Mucosa of gallbladder (tissue), 1 donor: ENCODE measurements at regions not wholly inside any gene's neighbourhood (a gene's known extent, or its start where the extent isn't known, plus 50 kb on each side); places are given as distances from the start of the nearest gene placed in this dataset.
"Not testable (repeated sequence)": the region's sequence is repeated elsewhere in the genome, so short reads cannot be mapped to it uniquely, and the experiment has no call there.

Source experiments
- DNase-seq: peaks from one replicate; pipeline ENCODE4 v3.0.0-alpha.2; 2020; ENCODE audit warnings: low spot score
- donor health status: DM: no; HTN: no; CAD: no.

DNA sequence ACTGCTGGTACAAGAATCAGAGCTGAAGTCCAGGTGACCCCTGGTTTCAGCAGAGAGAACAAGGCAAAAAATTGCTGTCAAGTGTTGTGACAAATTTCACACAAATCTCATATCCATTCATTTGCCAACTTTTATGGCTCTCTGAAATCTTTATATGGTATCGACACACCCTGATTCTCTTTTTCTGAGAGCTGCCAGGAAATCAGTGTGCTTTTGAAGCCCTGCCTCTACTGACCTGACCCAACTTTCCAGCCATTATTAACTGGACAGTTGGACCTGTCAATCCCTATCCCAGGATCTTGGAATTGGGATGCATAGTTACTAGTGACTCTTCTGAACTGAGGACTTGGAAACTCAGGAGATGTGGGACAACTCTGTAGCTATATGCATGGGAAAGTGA lies 288.2 kb upstream of the GADL1 start:
- DNase-seq: no peak

DNA sequence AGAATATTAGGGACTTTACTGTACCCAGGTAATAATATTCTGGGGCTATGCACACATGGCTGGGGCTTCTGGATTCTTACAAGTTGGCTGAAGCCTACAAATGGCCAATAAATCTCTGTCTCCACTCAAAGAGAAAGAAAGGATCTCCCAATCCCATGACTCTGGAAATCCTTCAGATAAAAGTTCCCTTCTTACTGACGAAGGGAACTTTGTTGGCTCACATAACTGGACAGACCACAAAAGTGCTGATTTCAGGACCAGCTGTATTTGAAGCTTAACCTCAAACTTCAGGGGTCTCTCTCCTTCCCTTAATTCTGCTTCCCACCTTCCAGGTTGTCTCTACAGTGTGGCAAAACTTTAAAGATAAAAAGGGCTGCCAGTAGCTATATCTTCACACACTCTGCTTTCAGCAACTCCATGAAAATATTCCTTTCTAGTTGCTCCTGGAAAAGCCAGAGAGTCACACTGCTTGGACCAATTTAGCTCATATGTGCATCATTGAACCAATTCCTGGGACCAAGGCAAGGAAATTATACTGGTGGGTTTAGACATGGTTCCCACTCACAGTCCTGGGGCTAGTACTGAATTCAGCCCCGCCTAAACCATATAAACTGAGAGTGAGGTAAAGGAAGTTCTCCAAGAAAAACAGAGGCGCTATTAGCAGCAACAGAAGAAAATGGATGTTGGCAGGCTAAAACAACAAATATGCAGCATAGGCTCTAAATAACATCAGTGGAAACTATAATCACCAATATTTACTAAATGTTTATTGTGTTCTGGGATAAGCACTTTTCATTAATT lies 290.0 kb upstream of the GADL1 start:
- DNase-seq: no peak

DNA sequence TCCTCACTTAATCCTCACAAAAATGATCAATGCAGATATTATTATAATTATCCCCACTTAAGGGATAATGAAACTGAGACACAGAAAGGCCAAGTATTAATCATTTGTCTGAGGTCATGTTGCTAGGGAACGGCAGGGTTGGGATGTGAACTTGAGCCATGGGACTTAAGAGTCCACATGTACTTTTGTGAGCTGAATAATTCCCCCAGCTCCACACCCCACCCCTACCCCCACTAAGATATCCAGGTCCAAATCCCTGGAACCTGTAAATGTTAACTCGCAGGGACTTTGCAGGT lies 290.5 kb upstream of the GADL1 start:
- no peak for DNase-seq

DNA sequence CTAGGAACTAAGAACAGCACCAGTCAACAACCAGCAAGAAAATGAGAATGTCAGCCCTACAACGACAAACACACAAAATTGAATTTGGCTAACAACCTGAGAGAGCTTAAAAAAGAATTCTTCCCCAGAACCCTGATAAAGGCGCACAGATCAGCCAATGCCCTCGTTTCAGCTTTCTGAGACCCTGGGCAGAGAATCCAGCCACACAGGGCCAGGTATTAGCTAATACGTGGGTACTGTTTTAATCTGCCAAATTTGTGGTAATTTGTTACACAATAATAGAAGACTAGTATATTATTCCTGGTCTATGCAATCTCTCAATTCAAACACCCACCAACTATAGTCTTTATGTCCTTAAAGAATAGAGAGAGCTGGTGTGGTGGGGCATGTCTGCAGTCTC lies 291.6 kb upstream of the GADL1 start:
- no peak for DNase-seq

DNA sequence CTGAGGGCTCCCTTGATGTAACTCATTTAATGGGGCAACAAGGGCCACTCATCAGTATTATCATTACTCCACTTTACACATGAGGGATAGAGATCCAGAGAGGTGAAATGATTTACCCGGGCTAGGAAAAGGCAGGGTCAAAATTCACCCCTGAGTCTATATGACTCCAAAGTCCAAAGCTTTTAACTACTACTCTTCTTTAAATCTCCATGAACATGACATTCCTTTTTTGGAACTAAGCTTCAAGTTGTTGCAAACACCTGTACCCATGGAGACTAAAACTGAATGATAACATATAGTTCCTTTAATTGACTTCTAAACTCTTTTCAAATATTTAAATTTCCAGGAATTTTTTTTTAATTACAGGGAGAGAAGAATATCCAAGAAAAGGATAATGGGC lies 292.9 kb upstream of the GADL1 start:
- no peak for DNase-seq

DNA sequence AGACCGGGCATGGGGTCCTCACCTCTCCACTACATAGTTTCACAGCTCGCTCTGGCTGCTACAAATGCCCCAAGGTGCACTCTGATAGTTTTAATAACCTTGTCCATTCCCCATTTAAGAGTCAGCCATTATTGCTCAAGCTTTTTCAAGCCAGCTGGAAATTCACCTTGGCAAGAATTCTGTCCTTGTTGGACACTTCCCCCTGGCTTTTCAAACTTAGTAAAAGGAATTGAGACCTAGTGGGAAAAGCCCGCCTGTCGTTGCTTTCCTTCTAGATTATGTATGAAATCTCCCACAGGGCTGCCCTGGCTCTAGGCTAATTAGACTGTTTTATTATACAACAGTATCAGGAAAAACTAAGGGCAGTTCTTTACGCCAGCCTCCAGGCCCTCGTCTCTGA lies 293.7 kb upstream of the GADL1 start:
- DNase-seq: no peak

DNA sequence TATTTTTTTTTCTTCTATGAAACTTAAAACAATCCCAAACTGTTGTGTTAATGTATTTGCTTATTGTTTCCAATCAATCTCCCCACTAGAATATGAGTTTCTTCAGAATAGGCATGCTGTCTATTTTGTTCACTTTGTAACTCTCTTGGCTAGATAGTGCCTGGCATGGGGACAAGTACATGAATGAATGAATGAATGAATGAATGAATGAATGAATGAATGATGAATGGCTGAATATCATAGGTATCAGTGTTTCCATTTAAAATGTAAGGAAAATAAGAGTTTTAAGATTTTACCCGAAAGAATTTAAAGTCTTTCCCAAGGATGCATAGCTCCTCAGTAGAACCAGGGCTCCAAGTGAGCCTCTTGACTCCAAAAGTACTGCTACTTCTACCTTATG lies 294.9 kb upstream of the GADL1 start:
- DNase-seq: no peak

DNA sequence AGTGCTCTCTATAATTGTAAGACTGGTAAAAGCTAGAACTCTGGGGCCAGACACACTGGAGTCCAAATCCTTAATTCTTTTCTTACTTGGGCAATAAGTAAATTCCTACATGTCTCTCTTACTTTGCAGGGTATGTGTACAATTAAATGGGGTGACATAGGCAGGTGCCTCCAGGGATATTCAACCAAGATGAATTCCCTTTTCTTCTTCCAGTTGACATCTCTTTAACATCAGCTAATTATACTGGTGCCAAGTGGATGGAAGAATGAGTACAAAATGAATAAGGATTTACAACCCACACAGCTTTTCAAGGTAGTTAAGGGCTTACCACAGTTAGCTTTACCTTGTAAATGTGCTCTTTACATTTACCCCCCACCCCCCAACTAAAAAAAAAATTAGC lies 295.5 kb upstream of the GADL1 start:
- no peak for DNase-seq

DNA sequence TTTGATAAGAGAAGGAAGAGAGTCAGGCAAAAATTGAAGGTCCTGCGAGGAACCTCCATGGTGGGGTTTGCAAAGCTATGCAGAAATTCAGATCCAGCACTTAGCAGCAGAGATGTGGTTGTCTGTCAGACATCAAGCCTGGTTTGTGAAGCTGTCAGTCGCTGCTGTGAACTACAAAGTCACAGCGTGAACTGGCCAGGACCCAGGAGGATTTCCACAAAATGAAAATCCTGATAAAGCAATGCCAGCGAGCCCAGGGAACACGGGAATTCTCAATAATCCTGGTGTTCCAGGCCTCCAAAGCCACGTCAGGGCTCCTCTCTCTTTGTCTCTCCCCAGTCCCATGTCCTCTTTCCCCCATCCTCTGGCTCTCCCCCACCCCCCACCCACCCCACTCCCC lies 296.9 kb upstream of the GADL1 start:
- no peak for DNase-seq

DNA sequence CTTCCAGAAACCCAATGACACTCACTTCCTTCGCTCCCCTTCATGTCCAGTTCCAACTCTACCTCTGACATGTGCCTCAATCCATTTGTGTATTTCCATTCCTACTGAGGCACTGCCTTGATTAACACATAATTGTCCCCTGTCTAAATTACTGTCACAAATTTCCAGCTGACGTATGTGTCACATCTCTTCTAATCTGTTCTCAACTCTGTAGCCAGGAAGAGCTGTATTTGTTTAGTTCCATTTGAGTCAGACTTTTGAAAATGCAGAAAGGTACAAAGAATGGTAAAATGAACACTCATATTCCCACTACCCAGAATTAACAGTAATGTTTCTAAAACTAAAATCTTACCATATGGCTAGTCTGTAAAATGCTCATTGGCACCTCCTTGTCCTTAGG lies 299.0 kb upstream of the GADL1 start:
- DNase-seq: no peak

DNA sequence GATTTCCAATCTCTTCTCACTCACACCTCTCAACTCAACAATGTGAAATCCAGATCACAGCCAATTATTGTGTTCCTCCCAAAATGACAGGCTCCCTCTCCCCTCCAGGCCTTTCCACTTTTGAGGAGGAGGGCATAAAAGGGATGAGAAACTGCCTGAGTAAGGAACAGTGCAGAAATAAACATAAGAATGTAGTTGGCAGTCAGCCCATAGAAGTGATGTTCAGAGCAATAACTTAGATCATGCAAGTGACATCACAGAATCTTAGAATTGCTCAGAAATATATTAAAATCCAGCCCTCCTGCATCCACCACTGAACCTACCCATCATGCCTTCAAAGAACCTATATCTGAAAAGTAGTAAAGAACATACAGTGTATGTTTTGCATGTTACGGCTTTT lies 299.4 kb upstream of the GADL1 start:
- DNase-seq: no peak

DNA sequence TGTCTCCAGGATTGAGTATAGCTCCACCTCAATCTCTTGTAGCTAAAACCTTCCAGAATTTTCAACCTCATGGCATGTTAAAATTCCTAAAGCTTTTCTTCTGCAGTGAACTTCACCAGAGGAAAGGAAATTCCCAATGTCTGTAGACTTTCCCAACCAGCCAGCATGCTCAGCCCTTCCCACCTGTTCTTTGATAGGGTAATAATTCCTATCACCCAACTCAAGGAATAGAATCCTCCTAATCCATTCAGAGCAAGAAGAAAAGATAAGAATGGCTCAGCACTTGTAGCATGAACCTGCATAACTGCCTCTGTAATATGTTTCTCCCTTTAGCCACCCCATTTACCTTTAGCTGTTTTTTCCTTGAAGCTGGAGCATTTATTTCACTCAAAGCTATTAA lies 301.8 kb upstream of the GADL1 start:
- no peak for DNase-seq

DNA sequence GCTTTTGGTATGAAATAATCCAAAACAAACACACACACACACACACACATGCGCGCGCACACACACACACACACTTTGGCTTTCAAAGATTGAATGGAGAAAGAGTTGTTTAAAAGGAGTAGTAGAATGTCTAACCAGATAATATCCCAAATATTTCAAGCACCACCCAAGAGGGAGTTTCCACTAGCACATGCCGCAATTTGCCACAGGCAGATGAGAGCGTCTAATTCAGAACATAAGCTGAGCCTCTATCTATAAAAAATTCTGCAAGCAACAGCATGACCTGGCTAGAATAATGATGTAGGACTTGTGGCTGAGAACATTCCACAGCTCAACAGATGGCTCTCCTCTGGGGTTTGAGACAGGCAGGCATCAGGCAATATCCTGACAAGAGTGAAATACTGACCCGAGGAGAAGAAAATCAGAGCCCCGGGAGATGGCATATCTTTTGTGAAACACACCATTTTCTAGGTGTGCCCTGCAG lies 302.5 kb upstream of the GADL1 start:
- no peak for DNase-seq

DNA sequence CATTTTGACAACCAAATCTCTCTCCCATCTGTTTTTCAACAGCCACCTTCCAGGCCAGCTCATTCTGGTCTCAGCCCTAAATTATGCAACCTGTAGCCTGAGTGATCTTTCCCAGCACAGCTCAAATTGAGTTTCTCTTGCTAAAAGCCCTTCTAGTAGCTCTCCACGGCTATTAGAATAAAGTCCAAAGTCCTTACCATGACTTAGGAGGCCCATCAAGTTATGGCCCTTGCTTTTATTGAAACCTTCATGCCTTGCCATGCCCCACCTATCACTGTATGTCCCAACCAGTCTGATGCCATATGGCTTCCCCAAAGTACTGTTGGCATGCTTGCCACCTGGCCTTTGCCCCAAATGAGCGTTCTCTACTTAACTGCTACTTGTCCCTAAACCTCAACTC lies 303.5 kb upstream of the GADL1 start:
- DNase-seq: no peak

DNA sequence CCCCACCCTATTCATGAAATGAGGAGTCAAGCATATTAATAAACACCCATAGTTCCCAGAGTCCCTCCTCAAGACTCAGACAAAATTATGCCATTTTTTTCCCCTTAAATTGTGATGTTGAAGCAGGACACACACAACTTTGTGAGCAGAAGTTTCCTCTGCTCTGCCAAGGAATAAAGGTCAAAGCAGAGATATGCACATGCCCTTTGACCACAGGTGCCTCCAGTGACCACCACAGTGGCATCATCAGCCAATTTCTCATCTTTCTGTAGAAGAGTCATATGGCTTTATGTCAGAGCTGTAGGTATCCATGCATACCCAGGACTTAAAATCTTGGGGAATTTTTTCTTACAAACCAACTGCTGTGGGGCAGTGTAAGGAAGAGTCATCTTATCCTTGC lies 304.4 kb upstream of the GADL1 start:
- DNase-seq: no peak

DNA sequence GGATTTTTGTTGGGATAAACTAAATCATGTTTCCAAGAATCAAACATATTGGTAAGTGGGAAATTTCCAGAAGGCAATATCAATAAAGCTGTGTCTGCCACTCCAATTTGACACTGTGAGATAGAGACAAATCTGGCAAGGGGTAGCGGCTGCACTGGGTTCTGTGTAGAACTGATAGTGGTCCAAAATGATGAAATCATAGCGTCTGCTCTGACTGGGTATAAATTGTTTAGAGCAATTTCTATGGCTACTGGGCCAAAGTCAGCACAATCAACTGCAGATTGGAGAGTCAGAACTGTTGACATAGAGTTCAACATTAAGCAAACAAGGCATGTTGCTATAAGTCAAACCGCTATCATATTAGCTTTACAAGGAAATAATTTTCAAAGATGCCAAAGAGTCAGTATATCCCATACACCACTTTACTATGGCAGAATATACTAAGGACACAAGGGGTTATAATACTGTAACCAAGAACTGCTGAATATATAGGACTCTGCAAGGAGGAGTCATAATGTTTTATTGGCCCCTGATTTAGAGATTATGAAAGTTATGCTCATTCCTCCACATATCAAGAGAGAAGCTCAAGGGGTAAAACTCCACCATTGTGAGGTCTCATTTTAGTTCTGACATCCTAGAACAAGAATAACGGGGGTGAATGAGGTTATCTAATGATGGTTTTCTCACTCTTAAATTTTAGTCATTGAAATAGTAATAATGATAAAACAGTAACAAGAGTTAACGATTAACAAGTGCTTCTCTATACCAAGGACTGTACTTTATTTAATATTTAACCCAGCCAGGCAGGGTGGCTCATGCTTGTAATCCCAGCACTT lies 309.7 kb upstream of the GADL1 start:
- no peak for DNase-seq

DNA sequence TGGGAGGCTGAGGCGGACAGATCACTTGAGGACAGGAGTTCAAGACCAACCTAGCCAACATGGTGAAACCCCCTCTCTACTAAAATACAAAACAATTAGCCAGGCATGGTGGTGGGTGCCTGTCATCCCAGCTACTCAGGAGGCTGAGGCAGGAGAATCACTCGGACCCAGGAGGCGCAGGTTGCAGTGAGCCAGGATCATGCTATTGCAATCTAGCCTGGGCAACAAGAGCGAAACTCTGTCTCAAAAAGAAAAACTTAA lies 310.3 kb upstream of the GADL1 start:
- not testable (repeated sequence) for DNase-seq

DNA sequence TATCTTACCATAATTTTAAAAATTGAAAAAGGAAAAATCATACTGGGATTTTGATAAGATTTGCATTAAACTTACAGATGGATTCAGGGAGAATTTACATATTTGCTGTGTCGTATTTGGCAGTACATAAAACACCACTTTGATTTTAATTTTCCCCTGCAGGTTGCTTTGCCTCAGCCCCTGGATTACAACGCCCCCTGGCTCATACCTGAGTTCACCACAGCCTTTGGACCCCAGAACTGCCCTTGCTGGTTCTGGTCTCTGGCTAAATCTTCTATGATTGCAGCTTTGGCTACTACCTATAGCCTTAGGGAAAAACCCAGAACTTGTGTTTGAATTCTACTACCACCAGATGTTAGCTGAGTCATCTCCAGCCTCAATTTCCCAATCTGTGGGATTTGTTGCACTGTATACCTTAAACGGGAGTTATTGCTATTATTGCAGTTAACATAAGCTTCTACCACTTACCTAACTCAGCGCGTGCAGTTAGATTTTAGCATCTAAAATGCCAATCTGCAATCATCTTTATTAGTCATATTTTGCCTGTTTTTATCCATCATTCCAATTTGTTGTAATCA lies 315.7 kb upstream of the GADL1 start:
- DNase-seq: no peak

DNA sequence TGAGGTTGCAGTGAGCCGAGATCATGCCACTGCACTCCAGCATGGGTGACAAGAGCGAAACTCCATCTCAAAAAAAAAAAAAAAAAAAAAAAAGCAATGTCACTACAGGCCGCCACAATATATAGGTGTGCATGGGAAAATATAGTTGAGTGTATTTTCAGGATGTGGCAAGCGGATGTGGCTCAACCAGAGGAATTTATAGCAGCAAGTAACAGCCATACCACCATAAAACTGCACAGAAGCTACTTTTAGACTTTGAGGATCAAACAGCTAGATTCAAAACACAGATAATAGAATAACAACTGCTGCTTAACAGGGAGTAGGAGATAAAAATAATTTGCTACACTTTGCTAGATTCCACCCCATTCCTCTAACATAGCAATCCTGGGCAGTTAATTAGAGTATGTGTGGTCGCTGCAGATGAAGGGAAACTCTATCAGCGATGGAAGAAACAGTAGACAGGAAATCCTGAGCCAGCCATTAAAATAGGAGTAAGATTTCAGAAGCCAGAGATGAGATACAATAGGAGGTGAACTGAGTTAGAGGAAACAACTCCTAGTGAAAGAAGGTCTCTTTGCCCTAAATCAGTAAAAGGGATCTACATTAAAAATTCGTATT lies 318.7 kb upstream of the STT3B start:
- no peak for DNase-seq

DNA sequence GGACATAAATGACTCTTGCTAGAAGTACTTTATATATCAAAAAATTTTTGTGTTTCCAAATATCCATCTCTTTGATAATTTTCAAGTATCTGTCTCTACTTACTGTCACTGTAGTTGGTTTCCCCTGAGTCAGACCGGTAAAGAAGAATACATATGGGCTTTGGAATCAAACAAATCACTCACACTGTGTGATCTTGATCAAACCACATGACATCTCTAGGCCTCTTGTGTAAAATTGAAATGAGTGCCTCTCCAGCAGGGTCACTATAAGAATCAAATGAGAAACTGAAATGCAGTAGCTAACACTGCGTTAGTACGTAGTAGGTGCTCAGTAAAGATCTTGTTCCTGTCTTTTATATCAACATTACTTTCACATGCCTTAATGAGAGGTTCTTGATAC lies 314.6 kb upstream of the STT3B start:
- no peak for DNase-seq

DNA sequence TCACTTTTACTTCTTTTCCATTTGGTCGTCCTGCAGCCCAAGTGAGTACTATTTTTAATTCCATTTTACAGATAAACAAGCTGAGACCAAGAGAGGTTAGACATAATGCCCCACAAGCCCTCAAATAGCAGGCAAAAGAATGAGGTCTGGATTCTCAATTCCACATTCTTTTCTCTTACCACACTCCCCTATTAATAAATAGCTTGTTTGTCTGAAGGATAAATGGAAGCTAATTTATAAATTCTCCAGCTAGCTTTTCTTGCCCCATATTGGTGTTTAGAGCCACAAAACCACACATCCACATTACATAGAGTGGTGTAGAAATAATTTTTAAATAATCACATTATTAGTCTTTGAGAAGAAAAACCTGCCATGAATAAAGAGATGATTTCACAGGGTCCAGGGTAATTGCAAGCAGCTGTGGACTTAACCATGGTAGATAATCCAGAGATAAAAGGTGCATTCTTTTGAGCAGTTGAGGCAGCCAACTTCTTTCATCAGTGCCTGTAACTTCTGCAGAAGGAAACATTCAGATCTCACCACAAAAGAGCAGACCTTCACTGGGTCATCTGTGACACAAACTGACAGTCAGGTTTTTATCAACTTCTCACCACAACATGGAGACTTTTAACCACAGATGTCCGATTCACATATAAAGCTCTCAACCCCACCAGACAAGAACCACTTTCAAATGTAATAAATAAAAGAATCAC lies 313.4 kb upstream of the STT3B start:
- no peak for DNase-seq

DNA sequence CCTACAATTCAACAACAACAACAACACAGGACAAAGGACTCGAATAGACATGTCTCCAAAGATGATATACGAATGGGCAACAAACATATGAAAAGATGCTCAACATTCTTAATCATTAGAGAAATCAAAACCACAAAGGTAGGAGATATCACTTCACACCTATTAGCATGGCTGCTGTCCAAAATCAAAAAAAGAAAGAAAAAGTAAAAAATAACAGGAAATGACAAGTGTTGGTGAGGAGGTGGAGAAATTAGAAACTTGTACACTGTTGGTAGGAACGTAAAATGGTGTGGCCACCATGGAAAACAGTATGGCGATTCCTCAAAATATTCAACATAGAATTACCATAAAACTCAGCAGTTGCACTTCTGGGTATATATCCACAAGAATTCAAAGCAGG lies 312.3 kb upstream of the STT3B start:
- DNase-seq: no peak
